Umbilical cord (tissue), 1 donor: ENCODE measurements at regions not wholly inside any gene's neighbourhood (a gene's known extent, or its start where the extent isn't known, plus 50 kb on each side); places are given as distances from the start of the nearest gene placed in this dataset.
"Not testable (repeated sequence)": the region's sequence is repeated elsewhere in the genome, so short reads cannot be mapped to it uniquely, and the experiment has no call there.

Source experiments
- DNase-seq: peaks from one replicate; pipeline ENCODE4 v3.0.0-alpha.2; 2015; ENCODE audit warnings: low spot score

- no peak for DNase-seq
These were observed 285.4 kb upstream of the PMFBP1 start for GRCh38 chr16:72457243-72457940.

GRCh38 chr16:72455743-72456659, 284.0 kb upstream of the PMFBP1 start:
- no peak for DNase-seq

GRCh38 chr16:72453856-72454255, 281.9 kb upstream of the PMFBP1 start:
- DNase-seq, result not testable (repeated sequence)

- no peak for DNase-seq
These were observed 272.7 kb upstream of the PMFBP1 start for GRCh38 chr16:72444696-72445095.

- no peak for DNase-seq
These were observed 271.9 kb upstream of the PMFBP1 start for GRCh38 chr16:72443809-72444208.

GRCh38 chr16:72442385-72443158, 270.6 kb upstream of the PMFBP1 start:
- DNase-seq, result no peak

- DNase-seq, result no peak
These were observed 265.9 kb upstream of the PMFBP1 start for GRCh38 chr16:72437891-72438290.

GRCh38 chr16:72434159-72434558, 262.2 kb upstream of the PMFBP1 start:
- no peak for DNase-seq

GRCh38 chr16:72430121-72430520, 258.2 kb upstream of the PMFBP1 start:
- DNase-seq, result no peak

- no peak for DNase-seq
These were observed 257.7 kb upstream of the PMFBP1 start for GRCh38 chr16:72429671-72430081.

- DNase-seq, result no peak
These were observed 256.9 kb upstream of the PMFBP1 start for GRCh38 chr16:72428681-72429376.

- no peak for DNase-seq
These were observed 255.9 kb upstream of the PMFBP1 start for GRCh38 chr16:72427783-72428331.

- no peak for DNase-seq
These were observed 255.3 kb upstream of the PMFBP1 start for GRCh38 chr16:72427051-72427782.

GRCh38 chr16:72426386-72426785, 254.4 kb upstream of the PMFBP1 start:
- no peak for DNase-seq

GRCh38 chr16:72425571-72426341, 253.8 kb upstream of the PMFBP1 start:
- no peak for DNase-seq

GRCh38 chr16:72424757-72425156, 252.8 kb upstream of the PMFBP1 start:
- DNase-seq, result no peak

- DNase-seq, result no peak
These were observed 250.4 kb upstream of the PMFBP1 start for GRCh38 chr16:72422308-72422897.

- no peak for DNase-seq
These were observed 247.7 kb upstream of the PMFBP1 start for GRCh38 chr16:72419638-72420037.

GRCh38 chr16:72415379-72415778, 243.4 kb upstream of the PMFBP1 start:
- no peak for DNase-seq
